ENCODE measurements at regions not wholly inside any gene's neighbourhood (a gene's known extent, or its start where the extent isn't known, plus 50 kb on each side); places are given as distances from the start of the nearest gene placed in this dataset.

- 84 to 97% methylated on average over 7 of the region's 7 CpGs for WGBS, 2 donors
- Histone ChIP-seq H3K9me3 (ENCODE audit: control insufficient read depth, low read length) (peaks cover 5% of the 10 kb centered on the region), H3K27me3 (ENCODE audit: control insufficient read depth in 1 of 2, insufficient read depth in 2 of 2, low read length in 1 of 2) (no peaks in the 10 kb centered on the region), H3K27ac (ENCODE audit: low read depth in 1 of 2, low read length in 2 of 2) (no peak overlapping the region), H3K4me1 (ENCODE audit: control insufficient read depth in 1 of 2, insufficient read depth in 2 of 2, low read length in 2 of 2) (no peaks in the 10 kb centered on the region), H3K4me3 (ENCODE audit: low read length in 2 of 2) (no peak overlapping the region), H3K36me3 (ENCODE audit: control insufficient read depth in 1 of 2, insufficient read depth in 2 of 2, low read length in 1 of 2) (no peaks in the 10 kb centered on the region)
- intact Hi-C loops (cut with DNase I): no loop called here
- ATAC-seq (ENCODE audit: low FRiP score) (no peak), DNase-seq (peak in 1 of 2 donors; percentile 61)
Measured at GRCh38 chr9:96038271-96038670, 162.8 kb downstream of the ERCC6L2 start.

GRCh38 chr9:96034553-96035122 is 159.1 kb downstream of the ERCC6L2 start:
- 95% methylated on average over 5 of the region's 5 CpGs for WGBS, 2 donors
- H3K36me3 ChIP-seq (ENCODE audit: control insufficient read depth in 1 of 2, insufficient read depth in 2 of 2, low read length in 1 of 2): no peaks in the 10 kb centered on the region
- peaks cover 0 to 5% of the 10 kb centered on the region in 2 donors for H3K4me1 ChIP-seq (ENCODE audit: control insufficient read depth in 1 of 2, insufficient read depth in 2 of 2, low read length in 2 of 2)
- no peak overlapping the region for H3K4me3 ChIP-seq (ENCODE audit: low read length in 2 of 2)
- H3K27ac ChIP-seq (ENCODE audit: low read depth in 1 of 2, low read length in 2 of 2): no peak overlapping the region
- no peak for ATAC-seq (ENCODE audit: low FRiP score)
- intact Hi-C loops (cut with DNase I): no loop called here
- peak in 1 of 2 donors; percentile 54 for DNase-seq
- no peaks in the 10 kb centered on the region for H3K27me3 ChIP-seq (ENCODE audit: control insufficient read depth in 1 of 2, insufficient read depth in 2 of 2, low read length in 1 of 2)
- peaks cover 5% of the 10 kb centered on the region for H3K9me3 ChIP-seq (ENCODE audit: control insufficient read depth, low read length)

- H3K27me3 ChIP-seq (ENCODE audit: control insufficient read depth in 1 of 2, insufficient read depth in 2 of 2, low read length in 1 of 2): no peaks in the 10 kb centered on the region
- no peak overlapping the region for H3K4me3 ChIP-seq (ENCODE audit: low read length in 2 of 2)
- ATAC-seq (ENCODE audit: low FRiP score): no peak
- 58 to 59% methylated on average over 10 of the region's 10 CpGs for WGBS, 2 donors
- peaks cover 4% of the 10 kb centered on the region for H3K9me3 ChIP-seq (ENCODE audit: control insufficient read depth, low read length)
- no peaks in the 10 kb centered on the region for H3K36me3 ChIP-seq (ENCODE audit: control insufficient read depth in 1 of 2, insufficient read depth in 2 of 2, low read length in 1 of 2)
- intact Hi-C loops (cut with DNase I): no loop called here
- DNase-seq: peak in 1 of 2 donors; percentile 53
- peaks cover 0 to 5% of the 10 kb centered on the region in 2 donors for H3K4me1 ChIP-seq (ENCODE audit: control insufficient read depth in 1 of 2, insufficient read depth in 2 of 2, low read length in 2 of 2)
- no peak overlapping the region for H3K27ac ChIP-seq (ENCODE audit: low read depth in 1 of 2, low read length in 2 of 2)
Measured at GRCh38 chr9:96033896-96034295, 158.4 kb downstream of the ERCC6L2 start.

- intact Hi-C loops (cut with DNase I): no loop called here
- Histone ChIP-seq H3K4me3 (ENCODE audit: low read length in 2 of 2) (no peak overlapping the region), H3K4me1 (ENCODE audit: control insufficient read depth in 1 of 2, insufficient read depth in 2 of 2, low read length in 2 of 2) (peaks cover 0 to 5% of the 10 kb centered on the region in 2 donors), H3K27ac (ENCODE audit: low read depth in 1 of 2, low read length in 2 of 2) (peak overlapping the region in 1 of 2 donors; percentile 7), H3K9me3 (ENCODE audit: control insufficient read depth, low read length) (no peaks in the 10 kb centered on the region), H3K36me3 (ENCODE audit: control insufficient read depth in 1 of 2, insufficient read depth in 2 of 2, low read length in 1 of 2) (no peaks in the 10 kb centered on the region), H3K27me3 (ENCODE audit: control insufficient read depth in 1 of 2, insufficient read depth in 2 of 2, low read length in 1 of 2) (no peaks in the 10 kb centered on the region)
- WGBS, 2 donors: 82 to 86% methylated on average over 15 of the region's 15 CpGs
- DNase-seq (peak in 1 of 2 donors; percentile 51), ATAC-seq (ENCODE audit: low FRiP score) (no peak)
Measured at GRCh38 chr9:96031916-96032534, 156.5 kb downstream of the ERCC6L2 start.

- H3K27ac ChIP-seq (ENCODE audit: low read depth in 1 of 2, low read length in 2 of 2): peak overlapping the region in 1 of 2 donors; percentile 30
- no peaks in the 10 kb centered on the region for H3K9me3 ChIP-seq (ENCODE audit: control insufficient read depth, low read length)
- ATAC-seq (ENCODE audit: low FRiP score) (peak; percentile 77), DNase-seq (peak; percentile 82 to 83)
- intact Hi-C loops (cut with DNase I): no loop called here
- H3K4me1 ChIP-seq (ENCODE audit: control insufficient read depth in 1 of 2, insufficient read depth in 2 of 2, low read length in 2 of 2): peaks cover 0 to 5% of the 10 kb centered on the region in 2 donors
- H3K4me3 ChIP-seq (ENCODE audit: low read length in 2 of 2): no peak overlapping the region
- H3K36me3 ChIP-seq (ENCODE audit: control insufficient read depth in 1 of 2, insufficient read depth in 2 of 2, low read length in 1 of 2): no peaks in the 10 kb centered on the region
- no peaks in the 10 kb centered on the region for H3K27me3 ChIP-seq (ENCODE audit: control insufficient read depth in 1 of 2, insufficient read depth in 2 of 2, low read length in 1 of 2)
- WGBS, 2 donors: 2 to 6% methylated on average over 6 of the region's 6 CpGs
Measured at GRCh38 chr9:96031366-96031824, 155.9 kb downstream of the ERCC6L2 start.

- H3K27me3 ChIP-seq (ENCODE audit: control insufficient read depth in 1 of 2, insufficient read depth in 2 of 2, low read length in 1 of 2): no peaks in the 10 kb centered on the region
- no peak overlapping the region for H3K4me3 ChIP-seq (ENCODE audit: low read length in 2 of 2)
- DNase-seq (peak in 1 of 2 donors; percentile 68), ATAC-seq (ENCODE audit: low FRiP score) (no peak)
- H3K4me1 ChIP-seq (ENCODE audit: control insufficient read depth in 1 of 2, insufficient read depth in 2 of 2, low read length in 2 of 2): peaks cover 0 to 5% of the 10 kb centered on the region in 2 donors
- no peaks in the 10 kb centered on the region for H3K36me3 ChIP-seq (ENCODE audit: control insufficient read depth in 1 of 2, insufficient read depth in 2 of 2, low read length in 1 of 2)
- 61 to 69% methylated on average over 19 of the region's 19 CpGs for WGBS, 2 donors
- intact Hi-C loops (cut with DNase I): loop anchor here in 1 of 2 donors (5.0 kb wide), 1 partner anchor 32 kb away; no protein-coding TSS in a partner anchor
- no peaks in the 10 kb centered on the region for H3K9me3 ChIP-seq (ENCODE audit: control insufficient read depth, low read length)
- H3K27ac ChIP-seq (ENCODE audit: low read depth in 1 of 2, low read length in 2 of 2): no peak overlapping the region
Measured at GRCh38 chr9:96029722-96030530, 154.4 kb downstream of the ERCC6L2 start.

GRCh38 chr9:96027251-96028131 is 152.0 kb downstream of the ERCC6L2 start:
- peak; percentile 4 for ATAC-seq (ENCODE audit: low FRiP score)
- intact Hi-C loops (cut with DNase I): loop anchor here in 1 of 2 donors (5.0 kb wide), 1 partner anchor 35 kb away; no protein-coding TSS in a partner anchor

More at GRCh38 chr9:96027251-96028131, 152.0 kb downstream of the ERCC6L2 start:
- Histone ChIP-seq H3K4me3 (ENCODE audit: low read length in 2 of 2) (peak overlapping the region; percentile 7 to 33), H3K9me3 (ENCODE audit: control insufficient read depth, low read length) (no peaks in the 10 kb centered on the region), H3K27me3 (ENCODE audit: control insufficient read depth in 1 of 2, insufficient read depth in 2 of 2, low read length in 1 of 2) (peaks cover 0 to under 1% of the 10 kb centered on the region in 2 donors), H3K27ac (ENCODE audit: low read depth in 1 of 2, low read length in 2 of 2) (no peak overlapping the region), H3K4me1 (ENCODE audit: control insufficient read depth in 1 of 2, insufficient read depth in 2 of 2, low read length in 2 of 2) (peaks cover 0 to 5% of the 10 kb centered on the region in 2 donors), H3K36me3 (ENCODE audit: control insufficient read depth in 1 of 2, insufficient read depth in 2 of 2, low read length in 1 of 2) (no peaks in the 10 kb centered on the region)
- 3% methylated on average over 55 to 72 of the region's 72 CpGs for WGBS, 2 donors
- DNase-seq: peak in 1 of 2 donors; percentile 79

All from aorta (tissue), 5 donors.